Central memory CD4-positive, alpha-beta T cell (primary cell): ENCODE measurements at regions not wholly inside any gene's neighbourhood (a gene's known extent, or its start where the extent isn't known, plus 50 kb on each side); places are given as distances from the start of the nearest gene placed in this dataset.
"Not testable (repeated sequence)": the region's sequence is repeated elsewhere in the genome, so short reads cannot be mapped to it uniquely, and the experiment has no call there.

Experiments
- DNase-seq: peaks from one replicate; pipeline ENCODE4 v3.0.0; 2022

DNA sequence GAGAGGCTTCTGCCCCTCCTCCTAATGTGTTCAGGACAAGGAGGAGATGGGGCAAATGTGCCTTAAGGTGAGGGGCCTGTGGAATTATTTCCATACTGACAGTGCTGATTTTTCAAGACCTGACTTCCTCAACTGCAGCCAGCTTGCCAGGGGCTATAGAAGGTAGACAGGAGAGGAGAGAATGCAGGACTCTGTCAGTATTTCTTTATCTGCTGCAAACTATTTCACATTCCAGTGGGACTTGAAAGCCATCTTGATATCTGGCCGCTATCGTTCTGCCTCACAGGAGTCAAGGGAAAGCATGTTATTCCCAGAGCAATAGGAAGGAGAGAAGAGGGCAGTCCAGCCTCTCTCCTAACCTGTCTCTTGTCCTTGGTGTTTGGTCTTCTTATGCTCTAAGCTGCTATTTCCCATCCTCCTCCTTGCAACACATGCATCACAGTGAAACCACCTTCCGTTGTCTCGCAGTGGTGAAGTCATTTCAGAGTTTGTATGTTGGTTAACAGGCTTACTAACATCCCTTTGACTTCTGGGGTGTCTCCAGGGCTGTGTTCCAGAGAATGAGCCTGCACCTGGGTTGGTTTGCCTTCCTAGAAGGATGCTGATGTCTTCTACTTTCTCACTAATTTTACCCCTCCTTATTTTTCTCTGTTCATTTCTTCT, 95.1 kb upstream of the MRPS22 start:
- no peak for DNase-seq

DNA sequence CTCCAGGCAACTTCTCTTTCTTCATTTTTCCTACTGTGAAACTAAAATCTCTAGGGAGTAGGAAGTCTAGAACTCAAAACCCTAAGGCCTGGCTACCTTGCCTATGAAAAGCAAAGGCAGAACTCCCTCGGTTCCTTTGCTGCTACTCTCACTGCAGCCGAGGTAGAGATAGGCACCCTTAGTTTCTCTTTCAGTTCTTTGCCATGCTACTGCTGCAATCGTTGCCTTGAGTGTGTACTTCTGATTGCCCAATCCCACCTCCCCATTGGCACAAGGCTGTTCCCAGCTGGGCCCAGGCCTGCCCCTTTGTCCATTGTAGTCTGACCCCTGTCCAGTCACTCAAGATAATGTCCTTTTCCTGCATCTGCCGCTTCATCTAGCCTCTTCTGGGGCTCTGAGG, 92.3 kb upstream of the MRPS22 start:
- no peak for DNase-seq

DNA sequence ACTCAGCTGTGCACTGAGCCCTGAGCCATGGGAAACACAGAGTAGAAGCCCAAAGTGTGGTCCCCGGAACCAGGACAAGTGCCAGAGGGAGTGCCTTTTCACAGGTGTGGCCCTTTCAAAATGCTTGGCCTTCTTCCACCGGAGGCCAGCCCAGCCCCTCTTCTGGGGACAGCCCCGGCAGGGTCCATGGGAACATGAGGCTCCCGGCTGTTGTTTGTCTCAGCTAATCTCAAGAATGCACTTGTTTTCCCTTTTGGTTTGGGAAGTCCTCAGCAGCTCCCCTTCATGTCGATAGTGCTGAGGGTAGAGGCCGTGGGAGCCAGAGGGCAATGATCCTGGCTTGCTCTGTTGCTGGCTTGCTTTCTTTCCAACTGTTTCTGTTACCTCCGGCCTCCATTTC, 91.1 kb upstream of the MRPS22 start:
- DNase-seq = no peak

DNA sequence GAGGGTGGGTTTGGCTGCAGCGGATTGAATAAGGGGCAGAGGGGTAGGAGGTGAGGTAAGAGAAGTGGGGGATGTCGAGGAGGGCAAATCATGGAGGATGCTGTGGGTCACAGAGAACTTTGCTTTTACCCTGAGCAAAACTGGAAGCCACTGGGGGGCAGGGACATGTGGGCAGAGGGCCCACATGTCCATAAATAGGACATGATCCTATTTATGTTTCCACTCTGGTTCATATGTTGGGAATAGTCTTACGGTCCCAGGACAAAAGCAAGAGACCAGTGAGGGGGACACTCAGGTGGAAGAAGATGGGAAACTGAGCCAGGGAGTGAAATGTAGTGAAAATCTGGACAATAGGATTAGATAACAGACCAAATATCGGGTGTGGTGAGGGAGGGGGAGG, 85.5 kb upstream of the MRPS22 start:
- DNase-seq = no peak

- DNase-seq = no peak
Observed at GRCh38 chr3:139259398-139259797, 84.4 kb upstream of the MRPS22 start.

DNA sequence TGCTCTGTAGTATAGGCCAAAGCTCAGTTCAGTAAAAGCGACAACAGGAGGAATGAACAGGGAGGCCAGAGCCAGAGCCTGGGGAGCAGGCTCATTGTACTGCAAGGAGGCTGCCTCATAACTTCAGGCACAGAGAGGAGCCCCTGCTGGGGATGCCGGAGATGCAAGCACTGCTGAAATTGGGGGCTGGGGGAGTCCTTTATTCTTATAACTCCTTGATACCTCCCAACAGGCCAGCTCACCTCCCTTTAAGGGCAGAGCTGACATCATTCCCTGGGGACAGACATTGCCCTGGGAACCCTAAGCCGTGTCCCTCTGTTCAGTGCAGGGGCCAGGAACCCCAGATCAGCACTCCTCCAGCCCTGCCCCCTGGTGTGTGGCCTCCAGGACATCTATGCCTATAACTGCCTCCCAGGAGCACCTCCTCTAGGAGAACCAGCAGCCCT, 83.8 kb upstream of the MRPS22 start:
- DNase-seq = no peak

DNA sequence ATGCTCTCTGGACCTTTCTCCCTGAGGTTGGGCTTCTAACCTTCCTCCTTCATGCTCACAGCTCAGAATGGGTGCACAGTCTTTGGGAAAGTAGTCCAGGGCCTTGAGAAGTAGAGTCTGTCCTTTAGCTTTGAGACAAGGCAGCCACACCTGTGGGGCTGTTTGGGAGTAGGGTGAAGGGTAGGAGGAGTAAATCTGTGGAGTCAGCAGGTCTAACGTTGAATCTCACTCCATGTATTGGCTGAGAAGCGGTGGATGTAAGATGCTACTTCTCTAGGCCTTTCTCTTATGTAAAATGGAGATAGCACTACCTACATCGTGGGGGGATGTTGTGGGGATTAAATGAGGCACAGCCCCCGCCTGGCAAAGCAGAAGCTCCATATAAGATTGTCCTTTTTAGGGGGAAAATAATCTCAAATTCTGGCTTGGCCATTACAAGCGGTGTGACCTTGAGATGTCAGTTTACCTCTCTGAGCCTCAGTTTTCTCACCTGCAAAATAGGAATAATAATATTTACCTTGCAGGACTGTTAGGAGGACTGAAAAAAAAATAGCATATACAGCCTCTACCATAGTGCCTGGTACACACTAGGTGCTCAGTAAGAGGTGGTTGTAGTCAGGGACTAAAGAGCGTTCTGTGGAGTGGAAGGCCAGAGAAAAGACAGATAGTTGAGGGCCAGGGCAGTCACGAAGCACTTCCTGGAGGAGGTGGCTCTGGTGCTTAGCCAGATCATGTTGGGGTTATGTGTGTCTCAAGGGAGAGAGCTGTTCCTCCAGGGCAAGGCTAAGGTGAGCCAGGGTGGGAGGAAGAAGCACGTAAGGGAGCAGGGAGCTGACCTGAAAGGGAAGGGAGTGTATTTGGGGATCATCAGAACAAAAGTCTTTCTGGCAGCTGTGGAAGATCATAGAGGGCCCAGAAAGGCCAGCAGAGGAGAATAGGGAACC, 82.8 kb upstream of the MRPS22 start:
- no peak for DNase-seq

- DNase-seq = no peak
Observed at GRCh38 chr3:139261754-139262586, 81.8 kb upstream of the MRPS22 start.

DNA sequence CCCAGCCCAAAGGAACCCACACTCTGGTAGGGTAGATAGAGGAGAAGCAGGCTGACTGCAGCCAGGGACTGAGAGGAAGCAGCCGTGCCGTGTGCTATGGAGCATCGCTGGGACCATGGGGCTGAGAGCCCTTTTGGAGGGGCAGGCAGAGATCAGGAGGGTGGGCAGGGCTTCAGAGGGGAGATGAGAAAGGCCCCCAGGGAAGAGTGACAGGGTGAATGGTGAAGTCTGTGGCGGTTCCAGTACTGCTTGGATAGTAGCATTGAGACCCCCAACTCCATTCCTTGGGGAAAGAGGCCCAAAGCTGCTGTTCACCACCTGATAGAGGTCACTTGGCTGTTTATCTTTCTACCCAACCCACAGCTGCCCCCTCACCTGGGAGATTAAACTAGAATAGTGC, 80.0 kb upstream of the MRPS22 start:
- DNase-seq = no peak

GRCh38 chr3:139264375-139264774, 79.4 kb upstream of the MRPS22 start:
- no peak for DNase-seq

DNA sequence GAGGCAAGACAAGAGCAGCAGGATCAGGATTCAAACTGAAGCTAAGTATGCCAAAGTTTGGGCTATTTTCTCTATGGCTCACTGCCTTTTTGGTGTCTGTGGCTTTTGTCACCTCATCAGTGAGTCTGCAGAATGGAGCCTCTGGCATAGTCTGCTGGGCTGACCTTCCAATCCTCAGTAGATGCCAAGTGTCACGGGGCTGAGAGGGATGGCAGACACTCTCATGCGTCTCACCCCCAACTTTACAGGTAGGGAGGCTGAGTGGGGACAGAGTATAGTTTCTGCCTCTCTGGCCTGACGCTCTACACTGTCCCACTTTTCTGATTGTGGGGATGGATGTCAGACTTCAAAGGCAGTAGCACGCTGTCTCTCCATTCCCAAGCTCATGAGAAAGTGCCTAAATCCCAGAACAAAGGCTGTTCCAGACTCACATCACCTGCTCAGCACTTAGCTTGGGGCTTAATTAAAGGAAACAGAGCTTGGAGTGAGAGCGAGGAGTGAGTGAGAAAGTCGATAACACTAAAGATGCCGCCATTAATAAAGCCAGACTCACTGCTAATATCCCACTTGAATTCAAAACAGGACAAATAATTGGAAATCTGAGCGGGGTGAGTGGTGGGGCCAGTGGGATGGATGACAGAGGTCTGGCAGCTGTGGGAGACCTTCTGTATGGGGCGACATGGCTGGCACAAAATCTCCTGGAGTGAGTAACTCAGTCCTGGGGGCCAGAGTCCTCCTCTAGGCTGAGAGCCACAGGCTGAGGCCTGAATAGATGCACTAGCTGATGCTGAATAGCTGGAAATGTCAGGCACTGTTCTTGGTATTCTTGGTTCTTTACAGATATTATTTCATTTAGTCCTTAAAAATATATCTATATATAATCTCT, 78.4 kb upstream of the MRPS22 start:
- no peak for DNase-seq

- DNase-seq = no peak
Observed at GRCh38 chr3:139267300-139268246, 76.2 kb upstream of the MRPS22 start.

GRCh38 chr3:139269984-139270383, 73.8 kb upstream of the MRPS22 start:
- DNase-seq = no peak

GRCh38 chr3:139270652-139271051, 73.2 kb upstream of the MRPS22 start:
- not testable (repeated sequence) for DNase-seq

DNA sequence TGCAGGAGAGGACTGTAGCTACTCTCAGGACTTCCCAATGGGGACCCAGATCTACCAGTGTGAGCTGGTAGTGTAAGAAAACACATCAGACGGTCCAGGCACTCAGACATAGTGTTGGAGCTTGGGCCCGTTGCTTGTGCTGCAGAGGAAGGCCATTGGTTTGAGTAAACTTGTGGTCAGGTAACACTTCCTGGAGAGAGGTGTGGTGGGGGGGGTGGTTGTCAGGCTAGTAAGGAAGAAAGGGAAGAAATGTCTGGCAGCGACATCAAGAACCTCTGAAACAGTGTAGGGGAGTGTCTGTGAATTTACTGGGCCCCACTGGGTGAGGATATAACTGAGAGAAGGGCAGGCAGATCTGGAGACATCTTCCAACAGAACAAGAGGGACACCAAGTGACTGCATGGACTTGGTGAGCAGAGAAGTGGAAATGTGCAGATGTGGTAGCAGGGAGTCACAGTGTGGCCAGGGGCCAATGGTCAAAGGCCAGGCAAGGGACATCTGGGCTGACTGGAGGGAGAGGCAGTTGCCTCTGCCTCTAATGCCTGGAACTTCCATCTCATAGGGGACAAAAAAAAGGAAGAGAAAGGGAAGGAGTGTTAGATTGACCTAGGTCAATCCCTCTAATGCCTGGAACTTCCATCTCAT, 63.7 kb upstream of the MRPS22 start:
- no peak for DNase-seq

- no peak for DNase-seq
Observed at GRCh38 chr3:139281096-139281495, 62.7 kb upstream of the MRPS22 start.

GRCh38 chr3:139281522-139282196, 62.2 kb upstream of the MRPS22 start:
- no peak for DNase-seq

GRCh38 chr3:139283301-139283700, 60.5 kb upstream of the MRPS22 start:
- no peak for DNase-seq

DNA sequence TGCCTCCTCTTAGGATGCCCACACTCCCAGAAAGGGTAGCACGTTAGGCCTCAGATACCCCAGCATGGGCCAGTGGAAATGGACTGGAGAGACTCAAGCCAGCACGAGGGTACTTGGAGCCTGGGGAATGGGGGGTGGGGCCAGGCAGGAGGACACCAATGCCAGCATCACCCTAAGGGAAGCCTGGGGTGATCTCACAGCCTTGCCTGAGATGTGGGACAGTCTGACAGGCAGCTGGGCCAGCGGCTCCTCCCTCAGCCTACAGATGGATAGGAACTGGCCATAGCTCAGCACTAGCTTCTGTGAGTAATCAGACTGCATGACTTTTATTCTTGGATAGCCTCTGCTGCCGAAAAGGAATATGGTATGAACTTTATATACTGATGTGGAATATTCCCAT, 59.6 kb upstream of the MRPS22 start:
- DNase-seq = no peak

- DNase-seq = no peak
Observed at GRCh38 chr3:139285691-139286090, 58.1 kb upstream of the MRPS22 start.
